IMR-90 (cell line): ENCODE measurements at regions not wholly inside any gene's neighbourhood (a gene's known extent, or its start where the extent isn't known, plus 50 kb on each side); places are given as distances from the start of the nearest gene placed in this dataset.

Source experiments
- ATAC-seq: fragments of 200-7000 bp; cut with Tn5 transposase; 2 replicates; pipeline ENCODE4 v1.9.1; 2020; ENCODE audit warnings: low read depth, mild to moderate bottlenecking, moderate library complexity
- BruUV-seq: library from RNA; stranded (reverse); fragments of 400-500 nt; replicated peaks from 2 replicates; lab custom pipeline; 2021; lab: Mats Ljungman, UMichigan
- CTCF ChIA-PET: fragments of 300-600 bp; formaldehyde crosslinking; extraction: SDS; loops from one replicate; lab custom pipeline; 2021; ENCODE audit warnings: antibody characterized with exemption; lab: Yijun Ruan, JAX
- POLR2A ChIA-PET: fragments of 300-600 bp; sonication (Branson Sonifier 250); formaldehyde crosslinking; loops from one replicate; lab custom pipeline; 2022; ENCODE audit warnings: antibody characterized with exemption; ENCODE audit not compliant: unreplicated experiment; lab: Charles Lee
- DNase-seq: peaks from one replicate; pipeline ENCODE4 v3.0.0; 2013
- H2AFZ ChIP-seq: replicated peaks from 2 replicates; pipeline ENCODE3; 2013; ENCODE audit warnings: low read length, mild to moderate bottlenecking; ENCODE audit not compliant: poor library complexity
- H2AK5ac ChIP-seq: 2 replicates; pipeline ENCODE4 v1.6.1; 2013; ENCODE audit warnings: low read depth, low read length, inconsistent platforms
- H2AK9ac ChIP-seq: replicated peaks from 2 replicates; pipeline ENCODE3; 2013; ENCODE audit warnings: mild to moderate bottlenecking, low read depth, low read length, moderate library complexity; ENCODE audit not compliant: poor library complexity
- H2BK120ac ChIP-seq: 2 replicates; pipeline ENCODE4 v1.6.1; 2013; ENCODE audit warnings: low read depth, low read length, inconsistent platforms
- H2BK15ac ChIP-seq: 3 replicates; pipeline ENCODE4 v1.6.1; 2013; ENCODE audit warnings: low read depth, low read length, inconsistent platforms
- H2BK20ac ChIP-seq: 2 replicates; pipeline ENCODE4 v1.6.1; 2013; ENCODE audit warnings: low read depth, mild to moderate bottlenecking, inconsistent platforms, low read length, moderate library complexity
- H2BK5ac ChIP-seq: 2 replicates; pipeline ENCODE4 v1.6.1; 2013; ENCODE audit warnings: mild to moderate bottlenecking, low read depth, low read length, inconsistent platforms; ENCODE audit not compliant: poor library complexity, severe bottlenecking
- H3K14ac ChIP-seq: replicated peaks from 2 replicates; pipeline ENCODE4 v1.6.1; 2013; ENCODE audit warnings: low read depth, low read length, inconsistent platforms
- H3K18ac ChIP-seq: 2 replicates; pipeline ENCODE4 v1.6.1; 2013; ENCODE audit warnings: low read depth, low read length, control low read depth
- H3K23ac ChIP-seq: 2 replicates; pipeline ENCODE4 v1.6.1; 2013; ENCODE audit warnings: low read depth, low read length, inconsistent platforms
- H3K27ac ChIP-seq: 2 replicates; pipeline ENCODE4 v1.5.1; 2013; ENCODE audit warnings: mild to moderate bottlenecking, control low read depth, low read length; ENCODE audit not compliant: insufficient read depth
- H3K27me3 ChIP-seq: 2 replicates; pipeline ENCODE4 v1.6.1; 2013; ENCODE audit warnings: low read length; ENCODE audit not compliant: control insufficient read depth, insufficient read depth
- H3K36me3 ChIP-seq: 2 replicates; pipeline ENCODE4 v1.6.1; 2013; ENCODE audit warnings: low read length, mixed read lengths; ENCODE audit not compliant: control insufficient read depth, insufficient read depth
- H3K4ac ChIP-seq: 2 replicates; pipeline ENCODE4 v1.6.1; 2013; ENCODE audit warnings: low read depth, low read length, inconsistent platforms
- H3K4me1 ChIP-seq: 2 replicates; pipeline ENCODE4 v1.6.1; 2013; ENCODE audit warnings: low read length, mixed read lengths; ENCODE audit not compliant: control insufficient read depth, insufficient read depth
- H3K4me2 ChIP-seq: 2 replicates; pipeline ENCODE4 v1.6.1; 2013; ENCODE audit warnings: low read depth, mild to moderate bottlenecking, control low read depth, low read length, moderate library complexity
- H3K4me3 ChIP-seq: 2 replicates; pipeline ENCODE4 v1.5.1; 2013; ENCODE audit warnings: low read depth, mild to moderate bottlenecking, control low read depth, low read length, moderate library complexity; ENCODE audit not compliant: insufficient read depth
- H3K56ac ChIP-seq: 2 replicates; pipeline ENCODE4 v1.6.1; 2013; ENCODE audit warnings: low read length, inconsistent platforms; ENCODE audit not compliant: insufficient read depth; ENCODE audit errors: extremely low read depth
- H3K79me1 ChIP-seq, 2 experiments: 2 replicates each; pipeline ENCODE4 v1.6.1; 2013; ENCODE audit warnings: low read length in 2 of 2, inconsistent platforms in 1 of 2, low read depth in 1 of 2
- H3K9ac ChIP-seq: 2 replicates; pipeline ENCODE4 v1.6.1; 2013; ENCODE audit warnings: low read depth, low read length, control low read depth
- H3K9me1 ChIP-seq: 2 replicates; pipeline ENCODE4 v1.6.1; 2013; ENCODE audit warnings: low read length, inconsistent platforms; ENCODE audit not compliant: insufficient read depth
- H3K9me3 ChIP-seq: 2 replicates; pipeline ENCODE4 v1.6.1; 2013; ENCODE audit warnings: low read length; ENCODE audit not compliant: control insufficient read depth, insufficient read depth
- H4K20me1 ChIP-seq: 2 replicates; pipeline ENCODE4 v1.6.1; 2013; ENCODE audit warnings: low read length, inconsistent platforms; ENCODE audit not compliant: insufficient read depth
- H4K5ac ChIP-seq: 2 replicates; pipeline ENCODE4 v1.6.1; 2013; ENCODE audit warnings: mild to moderate bottlenecking, low read depth, low read length, control low read depth
- H4K8ac ChIP-seq, 2 experiments: 2 replicates each; pipeline ENCODE4 v1.6.1; 2013; ENCODE audit warnings: low read depth in 2 of 2, low read length in 2 of 2, control low read depth in 1 of 2, inconsistent platforms in 1 of 2
- H4K91ac ChIP-seq: 2 replicates; pipeline ENCODE4 v1.6.1; 2013; ENCODE audit warnings: low read depth, low read length, inconsistent platforms; ENCODE audit not compliant: insufficient read depth
- MAFK ChIP-seq: IDR thresholded peaks from 2 replicates; pipeline ENCODE4 v1.6.1; 2012; ENCODE audit warnings: low read depth, low read length, improper control_type of control experiment
- POLR2A ChIP-seq: IDR thresholded peaks from 2 replicates; pipeline ENCODE4 v1.6.1; 2012; ENCODE audit warnings: mild to moderate bottlenecking, low read depth, low read length
- RFX5 ChIP-seq: IDR thresholded peaks from 2 replicates; pipeline ENCODE4 v1.8.0; 2012; ENCODE audit warnings: low read depth, mild to moderate bottlenecking, low read length, moderate library complexity
- WGBS, 2 experiments: methylation state at CpG; one replicate each; pipeline versions ENCODE4 v1.1.5 to v1.1.7; 2013; ENCODE audit warnings: missing lambda C conversion rate in 2 of 2; ENCODE audit not compliant: insufficient read length in 1 of 2; ENCODE audit errors: extremely low coverage in 2 of 2; 5-methylcytosine and 5-hydroxymethylcytosine counted together
- dilution Hi-C: fragments of 300-500 bp; cut with HindIII; formaldehyde crosslinking; loops from one replicate; pipeline ENCODE4 v1.14.3; 2018; ENCODE audit warnings: low sequenced_read_pairs; ENCODE audit not compliant: unreplicated experiment
- in situ Hi-C: fragments of 300-500 bp; cut with MboI; formaldehyde crosslinking; loops from 3 replicates; pipeline ENCODE4 v1.14.3; 2019; ENCODE audit warnings: low sequenced_read_pairs, inconsistent platforms, mixed read lengths
- intact Hi-C: fragments of 100-400 bp; cut with micrococcal nuclease; formaldehyde crosslinking; loops from 2 replicates; pipeline ENCODE4 v1.10.0; 2022

DNA sequence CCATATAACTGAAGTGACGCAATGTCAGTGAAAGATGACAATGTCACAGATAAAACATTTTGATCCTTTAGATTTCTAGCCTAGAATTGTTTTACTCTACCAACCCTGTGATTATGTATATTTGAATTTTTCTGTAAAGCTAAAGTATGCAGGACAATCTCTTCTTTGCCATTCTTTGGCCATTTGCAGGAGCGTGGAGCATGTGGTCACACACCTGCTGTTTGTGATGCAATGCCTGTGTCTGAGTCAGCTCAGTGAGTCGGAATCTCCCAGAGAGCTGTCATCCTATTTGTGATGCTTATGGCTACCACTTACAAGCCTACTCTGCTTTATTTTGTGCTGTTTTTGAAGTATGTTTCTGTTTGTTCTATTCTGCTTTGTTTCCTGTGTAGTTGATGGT lies 214.5 kb downstream of the NAF1 start:
- peaks cover 8% of the 10 kb centered on the region; the same call in 1 of the 2 replicates for H3K9me3 ChIP-seq
- H4K8ac ChIP-seq, result no peak overlapping the region
- H2BK15ac ChIP-seq, result no peak overlapping the region
- 60% methylated on average over 1 of the region's 3 CpGs; no CpG with 5 or more reads in 1 of the 2 experiments for WGBS, 2 experiments
- H2AK5ac ChIP-seq, result no peak overlapping the region
- no peaks in the 10 kb centered on the region for H3K79me1 ChIP-seq
- H3K27ac ChIP-seq, result no peak overlapping the region
- no peaks in the 10 kb centered on the region for H3K4me1 ChIP-seq
- no peak overlapping the region for H2BK120ac ChIP-seq
- no peak for DNase-seq
- no peak overlapping the region for H3K4me2 ChIP-seq
- dilution Hi-C loops (no loop called here), in situ Hi-C loops (no loop called here), intact Hi-C loops (no loop called here)
- no peak overlapping the region for H3K4me3 ChIP-seq
- no peaks in the 10 kb centered on the region for H3K36me3 ChIP-seq
- no TSS peak for BruUV-seq
- no peaks in the 10 kb centered on the region for H3K9me1 ChIP-seq
- no peak overlapping the region for H3K14ac ChIP-seq
- H3K23ac ChIP-seq, result no peak overlapping the region
- no peak overlapping the region for H4K5ac ChIP-seq
- no peaks in the 10 kb centered on the region for H3K27me3 ChIP-seq
- ChIA-PET POLR2A (no interaction called here), CTCF (no interaction called here)
- no peak overlapping the region for H3K56ac ChIP-seq
- no peak overlapping the region for H2BK5ac ChIP-seq
- H3K9ac ChIP-seq, result no peak overlapping the region
- no peak overlapping the region for H3K18ac ChIP-seq
- H4K91ac ChIP-seq, result no peak overlapping the region
- TF ChIP-seq RFX5 (no peak), MAFK (no peak), POLR2A (no peak)
- H2BK20ac ChIP-seq, result no peak overlapping the region
- no peak overlapping the region for H2AFZ ChIP-seq
- no peak for ATAC-seq
- H4K20me1 ChIP-seq, result no peaks in the 10 kb centered on the region
- no peak overlapping the region for H2AK9ac ChIP-seq
- H3K4ac ChIP-seq, result no peak overlapping the region
